ENCODE measurements at regions not wholly inside any gene's neighbourhood (a gene's known extent, or its start where the extent isn't known, plus 50 kb on each side); places are given as distances from the start of the nearest gene placed in this dataset.

DNA sequence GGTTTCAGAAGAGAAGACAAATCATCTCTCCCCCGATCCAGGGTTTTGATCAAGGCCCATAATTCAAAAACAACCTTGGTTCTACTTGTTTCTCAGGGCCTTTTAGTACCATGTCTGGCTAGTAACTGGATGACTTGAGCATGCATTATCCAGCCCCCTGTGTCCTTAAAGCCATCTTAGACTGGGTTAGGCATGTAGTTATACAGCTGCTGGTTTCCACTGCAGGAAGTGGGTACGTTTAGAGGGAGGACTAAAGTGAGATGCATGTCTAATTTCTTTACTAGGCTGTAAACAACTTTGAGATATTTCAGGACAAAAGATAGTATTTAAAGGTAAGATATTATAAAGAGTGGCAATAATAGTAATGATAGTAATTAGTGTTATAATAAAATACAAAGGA is 372.0 kb downstream of the PLK2 start:
- TF ChIP-seq CTCF (IDR thresholded peaks at IDR 0.05) (no peak), POLR2A (IDR thresholded peaks at IDR 0.05) (no peak)

Measured in lower leg skin (tissue), 3 donors.